Nephron progenitor cell (in vitro differentiated cells): ENCODE measurements at regions not wholly inside any gene's neighbourhood (a gene's known extent, or its start where the extent isn't known, plus 50 kb on each side); places are given as distances from the start of the nearest gene placed in this dataset.

Source experiments
- DNase-seq: peaks from one replicate; pipeline ENCODE4 v3.0.0; 2021
- H3K27ac Mint-ChIP-seq: 2 replicates; pipeline ENCODE4 v1.8.0; 2021; ENCODE audit warnings: mild to moderate bottlenecking, moderate library complexity, mixed read lengths
- H3K27me3 Mint-ChIP-seq: 2 replicates; pipeline ENCODE4 v1.8.0; 2021; ENCODE audit warnings: mild to moderate bottlenecking, low read depth, mixed read lengths; ENCODE audit not compliant: poor library complexity
- H3K36me3 Mint-ChIP-seq: 2 replicates; pipeline ENCODE4 v1.8.0; 2021; ENCODE audit warnings: low read depth, mixed read lengths
- H3K4me1 Mint-ChIP-seq: 2 replicates; pipeline ENCODE4 v1.8.0; 2021; ENCODE audit warnings: mixed read lengths
- H3K4me3 Mint-ChIP-seq: 2 replicates; pipeline ENCODE4 v1.8.0; 2021; ENCODE audit warnings: mild to moderate bottlenecking, moderate library complexity, mixed read lengths
- H3K9me3 Mint-ChIP-seq: 2 replicates; pipeline ENCODE4 v1.8.0; 2021; ENCODE audit warnings: mild to moderate bottlenecking, moderate library complexity, mixed read lengths
- TF ChIP-seq, protein P1 (sequence below): fragments of 200-600 bp; sonication (generic); IDR thresholded peaks from 2 replicates; pipeline ENCODE4 v1.5.0; 2021; ENCODE audit warnings: antibody characterized with exemption

DNA sequence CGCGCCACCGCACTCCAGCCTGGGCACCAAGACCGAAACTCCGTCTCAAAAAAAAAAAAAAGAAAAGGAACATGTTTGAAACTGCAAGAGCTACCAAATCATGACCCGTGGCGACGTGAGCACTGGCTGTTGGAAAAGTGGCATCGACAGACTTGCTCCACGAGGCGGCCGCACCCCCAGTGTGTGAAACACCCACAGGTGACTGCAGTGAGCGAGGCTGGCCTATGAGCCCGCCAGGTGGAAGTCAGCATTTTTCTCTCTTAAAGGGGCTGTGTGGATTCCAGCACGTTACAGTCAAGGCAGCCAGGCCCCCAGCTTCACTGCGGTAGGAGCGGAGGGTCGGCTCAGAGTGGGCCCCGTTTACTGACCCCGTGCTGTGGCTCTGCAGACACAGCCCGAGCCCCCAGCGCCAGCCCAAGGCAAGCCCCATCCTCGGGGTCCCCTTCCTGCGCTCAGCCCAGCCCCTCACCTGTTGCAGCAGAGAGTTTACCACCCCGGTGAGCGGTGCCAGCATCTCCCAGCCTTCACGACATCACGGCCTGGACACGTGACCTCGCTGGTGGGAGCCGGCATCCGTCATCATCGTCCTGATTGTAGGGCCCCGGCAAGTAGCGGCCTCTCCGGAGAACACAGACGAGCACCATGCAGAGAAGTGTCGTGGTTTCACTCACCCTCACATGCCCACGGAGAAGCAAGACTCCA, 54.3 kb upstream of the FBRSL1 start:
- Mint-ChIP-seq H3K4me3 (no peak overlapping the region), H3K36me3 (no peaks in the 10 kb centered on the region), H3K27me3 (peaks cover 35% of the 10 kb centered on the region)

DNA sequence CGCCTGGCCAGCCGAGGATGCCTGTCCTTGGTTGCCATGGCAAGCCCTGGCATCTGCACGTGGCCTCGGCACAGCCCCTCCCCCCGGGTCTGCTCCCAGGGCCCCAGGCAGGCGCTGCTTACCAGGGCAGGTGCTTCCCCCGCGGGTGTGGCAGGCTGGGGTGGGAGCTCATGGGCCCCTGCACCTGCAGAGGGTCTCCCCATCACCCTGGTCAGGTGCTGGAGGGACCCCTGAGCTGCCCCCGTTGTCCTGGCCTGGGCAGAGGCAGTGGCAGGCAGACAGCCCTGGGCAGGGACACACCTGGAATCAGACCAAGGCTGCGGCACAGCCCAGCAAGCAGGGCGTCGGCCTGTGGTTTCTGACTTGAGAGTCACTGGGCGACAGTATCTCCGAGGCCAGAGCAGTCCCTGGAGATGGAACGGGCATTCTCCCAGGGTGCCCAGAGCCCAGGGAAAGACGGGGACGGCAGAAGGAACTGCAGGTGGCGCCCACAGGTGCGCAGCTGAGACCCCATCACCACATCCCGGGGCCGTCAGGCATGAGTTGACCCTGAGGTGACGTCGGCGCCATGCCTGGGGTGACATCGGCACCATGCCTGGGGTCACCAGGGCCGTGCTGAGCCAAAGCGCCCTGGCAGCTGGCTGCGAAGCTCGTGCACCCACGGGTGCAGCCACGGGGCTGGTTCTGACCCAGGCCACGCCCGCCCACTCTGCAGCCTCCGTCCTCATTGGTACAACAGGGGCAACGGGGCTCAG, 56.1 kb upstream of the FBRSL1 start:
- Mint-ChIP-seq H3K9me3 (peaks cover 19% of the 10 kb centered on the region), H3K27ac (no peak overlapping the region), H3K36me3 (no peaks in the 10 kb centered on the region), H3K27me3 (peaks cover 48% of the 10 kb centered on the region), H3K4me3 (no peak overlapping the region), H3K4me1 (peaks cover 41% of the 10 kb centered on the region)
- TF ChIP-seq, protein P1, sequence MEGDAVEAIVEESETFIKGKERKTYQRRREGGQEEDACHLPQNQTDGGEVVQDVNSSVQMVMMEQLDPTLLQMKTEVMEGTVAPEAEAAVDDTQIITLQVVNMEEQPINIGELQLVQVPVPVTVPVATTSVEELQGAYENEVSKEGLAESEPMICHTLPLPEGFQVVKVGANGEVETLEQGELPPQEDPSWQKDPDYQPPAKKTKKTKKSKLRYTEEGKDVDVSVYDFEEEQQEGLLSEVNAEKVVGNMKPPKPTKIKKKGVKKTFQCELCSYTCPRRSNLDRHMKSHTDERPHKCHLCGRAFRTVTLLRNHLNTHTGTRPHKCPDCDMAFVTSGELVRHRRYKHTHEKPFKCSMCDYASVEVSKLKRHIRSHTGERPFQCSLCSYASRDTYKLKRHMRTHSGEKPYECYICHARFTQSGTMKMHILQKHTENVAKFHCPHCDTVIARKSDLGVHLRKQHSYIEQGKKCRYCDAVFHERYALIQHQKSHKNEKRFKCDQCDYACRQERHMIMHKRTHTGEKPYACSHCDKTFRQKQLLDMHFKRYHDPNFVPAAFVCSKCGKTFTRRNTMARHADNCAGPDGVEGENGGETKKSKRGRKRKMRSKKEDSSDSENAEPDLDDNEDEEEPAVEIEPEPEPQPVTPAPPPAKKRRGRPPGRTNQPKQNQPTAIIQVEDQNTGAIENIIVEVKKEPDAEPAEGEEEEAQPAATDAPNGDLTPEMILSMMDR, result no peak
- DNase-seq, result no peak

More for the DNA sequence above, 54.3 kb upstream of the FBRSL1 start:
- H3K4me1 Mint-ChIP-seq, result peaks cover 36% of the 10 kb centered on the region
- DNase-seq, result no peak
- H3K9me3 Mint-ChIP-seq, result peaks cover 19% of the 10 kb centered on the region
- H3K27ac Mint-ChIP-seq, result no peak overlapping the region
- TF ChIP-seq, protein P1, result no peak

DNA sequence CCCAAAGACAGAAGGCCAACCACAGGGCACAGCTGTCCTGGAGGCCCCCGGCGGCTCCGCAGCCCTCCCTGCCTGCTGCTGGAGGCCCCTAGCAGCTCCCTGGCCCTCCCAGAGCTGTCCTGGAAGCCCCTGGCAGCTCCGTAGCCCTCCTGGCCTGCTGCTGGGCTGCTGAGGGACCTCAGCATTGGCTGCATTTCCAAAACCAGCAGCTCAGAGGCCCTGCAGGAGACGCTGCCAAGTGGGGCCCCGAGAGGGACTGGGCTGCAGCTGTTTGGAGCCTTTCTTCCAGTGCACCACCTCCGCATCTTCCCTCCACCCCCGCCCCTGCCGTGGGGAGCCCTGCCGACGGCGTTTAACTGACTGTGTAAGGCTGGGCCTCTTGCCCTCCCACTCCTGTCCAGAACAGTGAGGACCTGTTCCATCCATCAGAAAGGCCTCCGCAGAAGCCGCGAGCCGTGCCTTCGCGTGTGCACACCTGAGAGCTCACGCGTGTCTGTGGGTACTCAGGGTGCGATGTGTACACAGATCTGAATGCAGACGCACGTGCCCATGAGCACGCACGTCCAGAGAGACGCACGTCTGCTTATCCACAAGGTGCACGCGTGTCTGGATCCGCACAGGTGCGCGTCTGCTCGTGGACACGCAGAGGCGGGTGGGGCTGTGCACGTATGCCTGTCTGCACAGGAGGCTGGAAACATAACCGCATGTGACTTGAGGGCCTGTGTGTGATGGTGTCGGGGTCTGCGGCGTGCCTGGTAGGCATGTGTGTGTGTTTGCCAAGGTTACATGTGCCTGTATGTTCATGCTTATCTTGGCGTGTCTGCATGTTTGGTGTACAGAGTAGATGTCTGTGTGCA, 57.0 kb upstream of the FBRSL1 start:
- Mint-ChIP-seq H3K27ac (no peak overlapping the region), H3K36me3 (no peaks in the 10 kb centered on the region), H3K9me3 (peaks cover 15% of the 10 kb centered on the region), H3K4me3 (no peak overlapping the region), H3K4me1 (peaks cover 46% of the 10 kb centered on the region), H3K27me3 (peaks cover 56% of the 10 kb centered on the region)
- TF ChIP-seq, protein P1, result no peak
- no peak for DNase-seq

DNA sequence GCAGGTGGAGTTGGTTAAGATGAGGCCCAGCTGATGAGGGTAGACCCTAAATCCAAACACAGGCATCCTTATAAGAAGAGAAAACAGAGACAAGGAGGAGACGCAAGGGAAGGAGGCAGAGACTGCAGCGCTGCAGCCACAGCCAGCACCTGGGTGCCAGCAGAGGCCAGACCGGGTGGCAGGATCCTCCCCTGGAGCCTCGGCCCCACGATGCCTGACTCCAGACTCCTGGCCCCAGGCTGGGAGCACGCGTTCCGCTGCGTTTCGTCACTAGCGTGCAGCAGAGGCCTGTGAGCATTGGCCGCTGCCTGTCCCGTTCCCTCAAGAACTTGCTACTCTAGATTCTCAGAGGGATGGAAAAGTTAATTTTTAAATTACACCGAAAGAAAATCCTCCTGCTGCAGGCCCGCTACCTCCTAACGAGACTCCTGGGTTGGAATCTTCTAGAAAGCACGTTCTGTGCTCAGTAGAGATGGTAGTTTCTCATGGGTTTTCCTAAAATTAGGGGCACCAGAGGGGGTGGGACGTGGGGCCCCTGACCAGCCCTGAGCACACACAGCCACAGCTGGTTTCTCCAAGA, 57.7 kb upstream of the FBRSL1 start:
- no peak for DNase-seq
- peaks cover 15% of the 10 kb centered on the region for H3K9me3 Mint-ChIP-seq
- H3K27me3 Mint-ChIP-seq, result peaks cover 60% of the 10 kb centered on the region
- H3K4me1 Mint-ChIP-seq, result peaks cover 53% of the 10 kb centered on the region
- no peak overlapping the region for H3K27ac Mint-ChIP-seq
- no peaks in the 10 kb centered on the region for H3K36me3 Mint-ChIP-seq
- H3K4me3 Mint-ChIP-seq, result no peak overlapping the region
- TF ChIP-seq, protein P1, result no peak

DNA sequence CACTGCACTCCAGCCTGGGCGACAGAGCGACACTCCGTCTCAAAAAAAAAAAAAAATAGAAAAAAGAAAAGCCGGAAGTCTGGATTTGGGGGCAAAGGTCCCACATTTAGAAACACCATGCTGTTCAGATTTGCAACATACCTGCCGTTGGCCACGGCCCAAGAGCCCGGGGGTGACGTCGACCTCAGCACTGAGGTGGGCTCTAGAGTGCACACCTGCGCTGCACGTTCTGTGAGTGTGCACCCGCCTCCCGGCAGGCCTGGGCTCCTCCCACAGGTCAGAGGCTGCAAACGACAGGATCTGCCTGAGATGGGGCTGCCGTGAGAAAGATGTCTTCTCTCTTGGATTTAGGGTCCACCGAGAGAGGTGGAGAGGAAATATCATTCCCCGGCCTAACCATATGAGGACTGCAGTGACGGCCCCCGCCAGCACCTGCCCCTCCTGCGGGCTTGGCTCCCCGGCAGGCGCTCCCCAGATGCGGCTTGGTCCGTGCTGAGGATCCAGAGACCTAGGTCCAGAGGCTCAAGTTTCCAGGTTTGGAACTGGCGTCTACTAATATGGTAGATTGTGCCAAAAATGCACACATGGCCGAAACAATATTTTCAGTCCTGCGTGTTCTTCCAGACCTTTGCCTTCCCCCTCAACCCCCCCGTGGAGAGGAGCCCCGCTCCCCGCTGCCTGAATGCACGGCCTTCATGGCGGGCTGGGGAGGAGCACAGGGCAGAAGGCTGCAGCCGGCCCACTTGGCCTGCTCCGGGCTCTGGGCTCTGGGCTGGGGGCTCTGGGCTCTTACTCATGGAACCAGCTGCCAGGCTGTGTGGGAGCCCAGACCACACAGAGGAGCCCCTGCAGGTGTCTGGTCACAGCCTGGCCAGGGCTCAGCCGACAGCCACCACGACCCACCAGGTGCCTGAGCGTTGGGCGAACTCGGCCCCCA, 58.8 kb upstream of the FBRSL1 start:
- no peak overlapping the region for H3K27ac Mint-ChIP-seq
- peaks cover 59% of the 10 kb centered on the region for H3K4me1 Mint-ChIP-seq
- DNase-seq, result no peak
- no peak overlapping the region for H3K4me3 Mint-ChIP-seq
- TF ChIP-seq, protein P1, result no peak
- H3K9me3 Mint-ChIP-seq, result peaks cover 15% of the 10 kb centered on the region
- peaks cover 65% of the 10 kb centered on the region for H3K27me3 Mint-ChIP-seq
- no peaks in the 10 kb centered on the region for H3K36me3 Mint-ChIP-seq
